AG04450 (cell line): ENCODE measurements at regions not wholly inside any gene's neighbourhood (a gene's known extent, or its start where the extent isn't known, plus 50 kb on each side); places are given as distances from the start of the nearest gene placed in this dataset.
"Not testable (repeated sequence)": the region's sequence is repeated elsewhere in the genome, so short reads cannot be mapped to it uniquely, and the experiment has no call there.

Experiments used
- CTCF ChIA-PET: fragments of 300-600, 350-600 bp; formaldehyde crosslinking; extraction: SDS; loops from one replicate; lab custom pipeline; 2022; ENCODE audit warnings: antibody characterized with exemption, inconsistent platforms; lab: Charles Lee
- POLR2A ChIA-PET: fragments of 350-600 bp; formaldehyde crosslinking; extraction: SDS; loops from one replicate; lab custom pipeline; 2021; ENCODE audit warnings: antibody characterized with exemption, inconsistent platforms; lab: Yijun Ruan, JAX
- DNase-seq: peaks from one replicate; pipeline ENCODE4 v3.0.0-alpha.2; 2011; ENCODE audit warnings: low read depth, low spot score
- H3K27ac ChIP-seq: one replicate; pipeline ENCODE4 v1.5.1; 2012; ENCODE audit warnings: low read depth, low read length, control low read depth
- H3K27me3 ChIP-seq: one replicate; pipeline ENCODE4 v1.6.0; 2012; ENCODE audit warnings: low read length; ENCODE audit not compliant: control insufficient read depth, insufficient read depth
- H3K4me3 ChIP-seq: 2 replicates; pipeline ENCODE4 v1.5.1; 2011; ENCODE audit warnings: mild to moderate bottlenecking, low read depth, low read length, control low read depth
- H3K9me3 ChIP-seq: 2 replicates; pipeline ENCODE4 v1.5.1; 2012; ENCODE audit warnings: low read length; ENCODE audit not compliant: control insufficient read depth, insufficient read depth
- TF ChIP-seq, protein P1 (sequence below): IDR thresholded peaks from 2 replicates; pipeline ENCODE4 v1.5.1; 2011; ENCODE audit warnings: low read depth, low read length, control low read depth, inconsistent platforms

DNA sequence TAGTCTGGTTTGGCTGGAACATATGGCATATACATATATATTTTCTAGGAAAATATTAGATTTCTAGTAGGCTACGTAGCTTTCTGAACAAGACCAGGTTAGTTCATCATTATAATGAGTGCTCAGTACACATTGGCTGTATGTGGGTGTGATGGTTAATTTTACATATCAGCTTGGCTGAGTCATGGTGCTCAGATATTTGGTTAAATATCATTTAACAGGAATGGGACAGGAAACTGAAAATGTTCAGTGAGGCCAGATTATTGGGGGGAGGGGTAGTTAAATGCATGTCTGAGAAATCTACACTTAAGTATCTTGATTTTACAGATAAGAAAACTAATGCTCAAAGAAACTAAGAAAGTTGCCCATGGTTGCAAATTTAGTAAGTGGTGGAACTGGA, 160.1 kb downstream of the RBMX2 start:
- H3K4me3 ChIP-seq, result no peak overlapping the region
- ChIA-PET POLR2A (no interaction called here), CTCF (interaction anchor here (1.0 to 1.5 kb wide), 2 partner anchors 14 to 22 kb away, joined by 3 to 5 read pairs; no protein-coding TSS in a partner anchor)
- no peak for DNase-seq
- no peak overlapping the region for H3K27ac ChIP-seq
- H3K27me3 ChIP-seq, result no peaks in the 10 kb centered on the region
- TF ChIP-seq, protein P1, sequence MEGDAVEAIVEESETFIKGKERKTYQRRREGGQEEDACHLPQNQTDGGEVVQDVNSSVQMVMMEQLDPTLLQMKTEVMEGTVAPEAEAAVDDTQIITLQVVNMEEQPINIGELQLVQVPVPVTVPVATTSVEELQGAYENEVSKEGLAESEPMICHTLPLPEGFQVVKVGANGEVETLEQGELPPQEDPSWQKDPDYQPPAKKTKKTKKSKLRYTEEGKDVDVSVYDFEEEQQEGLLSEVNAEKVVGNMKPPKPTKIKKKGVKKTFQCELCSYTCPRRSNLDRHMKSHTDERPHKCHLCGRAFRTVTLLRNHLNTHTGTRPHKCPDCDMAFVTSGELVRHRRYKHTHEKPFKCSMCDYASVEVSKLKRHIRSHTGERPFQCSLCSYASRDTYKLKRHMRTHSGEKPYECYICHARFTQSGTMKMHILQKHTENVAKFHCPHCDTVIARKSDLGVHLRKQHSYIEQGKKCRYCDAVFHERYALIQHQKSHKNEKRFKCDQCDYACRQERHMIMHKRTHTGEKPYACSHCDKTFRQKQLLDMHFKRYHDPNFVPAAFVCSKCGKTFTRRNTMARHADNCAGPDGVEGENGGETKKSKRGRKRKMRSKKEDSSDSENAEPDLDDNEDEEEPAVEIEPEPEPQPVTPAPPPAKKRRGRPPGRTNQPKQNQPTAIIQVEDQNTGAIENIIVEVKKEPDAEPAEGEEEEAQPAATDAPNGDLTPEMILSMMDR, result no peak
- H3K9me3 ChIP-seq, result no peaks in the 10 kb centered on the region

DNA sequence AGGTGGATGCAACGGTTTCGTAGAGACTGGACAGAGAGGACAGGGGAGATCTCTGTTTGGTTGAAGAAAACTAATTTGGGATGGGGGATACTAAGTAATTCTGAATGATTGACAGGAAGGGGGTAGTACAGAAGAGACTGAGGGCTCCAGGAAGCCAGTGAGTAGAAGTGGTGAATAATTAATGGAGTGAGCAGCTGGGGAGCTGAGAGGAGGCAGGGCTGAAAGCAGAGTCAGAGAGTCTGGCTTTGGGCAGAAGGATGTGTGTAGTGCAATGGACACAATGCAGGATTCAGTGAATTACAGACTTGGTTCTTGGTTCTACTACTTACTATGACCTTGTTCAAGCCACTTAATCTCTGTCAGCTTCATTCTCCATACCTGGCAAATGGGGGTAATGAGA, 161.7 kb downstream of the RBMX2 start:
- Histone ChIP-seq H3K27me3 (no peaks in the 10 kb centered on the region), H3K9me3 (no peaks in the 10 kb centered on the region), H3K27ac (no peak overlapping the region), H3K4me3 (no peak overlapping the region)
- TF ChIP-seq, protein P1, result no peak
- DNase-seq, result no peak
- CTCF ChIA-PET, result interaction anchor here (1.6 kb wide), 1 partner anchor 12 kb away, joined by 4 read pairs; no protein-coding TSS in a partner anchor
- POLR2A ChIA-PET, result no interaction called here

DNA sequence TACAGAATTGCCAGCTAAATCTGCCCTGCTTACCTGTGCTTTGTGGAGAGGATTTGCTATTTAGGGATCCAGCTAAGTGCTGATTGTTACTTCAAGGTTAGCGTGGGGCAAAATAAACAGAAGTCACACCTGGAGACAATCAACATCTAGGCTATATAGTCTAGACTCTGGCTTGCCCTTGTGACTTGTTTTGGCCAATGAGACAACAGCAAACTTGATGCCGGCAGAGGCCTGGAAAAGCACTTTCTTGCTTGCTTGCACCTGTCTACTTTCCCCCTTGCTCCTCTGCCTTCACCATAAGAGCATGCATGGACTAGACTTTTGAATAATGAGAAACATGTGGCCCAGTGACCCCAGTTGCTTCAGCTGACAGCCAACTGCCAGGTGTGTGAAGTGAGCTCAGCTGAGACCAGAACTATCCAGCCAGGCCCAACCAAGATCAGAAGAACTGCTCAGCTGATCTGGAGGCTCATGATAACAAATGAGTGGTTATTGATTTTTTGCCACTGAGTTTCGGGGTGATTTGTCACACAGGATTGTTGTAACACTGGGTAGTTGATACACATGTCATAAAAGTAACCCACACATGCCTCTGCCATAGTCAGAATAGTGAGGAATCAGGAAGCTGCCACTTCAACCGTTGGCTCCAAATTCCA, 164.4 kb downstream of the RBMX2 start:
- Histone ChIP-seq H3K27ac (no peak overlapping the region), H3K27me3 (no peaks in the 10 kb centered on the region), H3K9me3 (no peaks in the 10 kb centered on the region), H3K4me3 (no peak overlapping the region)
- TF ChIP-seq, protein P1, result no peak
- POLR2A ChIA-PET, result no interaction called here
- CTCF ChIA-PET, result interaction anchor here (1.0 to 1.3 kb wide), 2 partner anchors 9 to 27 kb away, joined by 4 to 9 read pairs; no protein-coding TSS in a partner anchor
- no peak for DNase-seq

DNA sequence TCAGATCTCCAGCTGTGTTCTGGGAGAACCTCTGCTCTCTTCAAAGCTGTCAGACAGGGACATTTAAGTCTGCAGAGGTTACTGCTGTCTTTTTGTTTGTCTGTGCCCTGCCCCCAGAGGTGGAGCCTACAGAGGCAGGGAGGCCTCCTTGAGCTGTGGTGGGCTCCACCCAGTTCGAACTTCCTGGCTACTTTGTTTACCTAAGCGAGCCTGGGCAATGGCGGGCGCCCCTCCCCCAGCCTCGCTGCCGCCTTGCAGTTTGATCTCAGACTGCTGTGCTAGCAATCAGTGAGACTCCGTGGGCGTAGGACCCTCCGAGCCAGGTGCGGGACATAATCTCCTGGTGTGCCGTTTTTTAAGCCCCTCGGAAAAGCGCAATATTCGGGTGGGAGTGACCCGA, 171.2 kb downstream of the RBMX2 start:
- H3K4me3 ChIP-seq, H3K9me3 ChIP-seq, CTCF ChIA-PET, DNase-seq, H3K27me3 ChIP-seq, POLR2A ChIA-PET, H3K27ac ChIP-seq: not testable (repeated sequence)
